HG03060 (cell line): ENCODE measurements at regions not wholly inside any gene's neighbourhood (a gene's known extent, or its start where the extent isn't known, plus 50 kb on each side); places are given as distances from the start of the nearest gene placed in this dataset.

ENCODE experiments used
- ATAC-seq: cut with Tn5 transposase; IDR thresholded peaks from one replicate; pipeline ENCODE4 v1.9.1; 2021; ENCODE audit warnings: low read depth, moderate number of reproducible peaks; ENCODE audit not compliant: unreplicated experiment

DNA sequence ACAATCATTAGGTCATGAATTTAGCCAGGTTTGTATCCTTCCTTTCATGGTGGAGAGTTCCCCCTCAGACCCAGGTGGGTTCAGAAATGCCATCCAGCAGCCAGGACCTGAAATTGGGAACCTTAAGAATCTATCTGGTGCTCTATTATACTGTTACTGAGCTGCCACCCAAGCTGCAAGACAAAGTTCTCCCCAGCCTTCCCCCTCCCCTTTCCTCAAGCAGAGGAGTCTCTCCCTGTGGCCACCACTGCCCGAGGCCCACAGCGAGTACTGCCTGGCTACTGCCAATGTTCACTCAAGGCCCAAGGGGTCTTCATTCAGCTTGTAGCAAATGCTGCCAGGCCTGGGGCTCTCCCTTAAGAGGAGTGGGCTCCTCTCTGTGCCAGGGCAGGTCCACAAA lies 133.8 kb downstream of the TMEM38B start:
- no peak for ATAC-seq

DNA sequence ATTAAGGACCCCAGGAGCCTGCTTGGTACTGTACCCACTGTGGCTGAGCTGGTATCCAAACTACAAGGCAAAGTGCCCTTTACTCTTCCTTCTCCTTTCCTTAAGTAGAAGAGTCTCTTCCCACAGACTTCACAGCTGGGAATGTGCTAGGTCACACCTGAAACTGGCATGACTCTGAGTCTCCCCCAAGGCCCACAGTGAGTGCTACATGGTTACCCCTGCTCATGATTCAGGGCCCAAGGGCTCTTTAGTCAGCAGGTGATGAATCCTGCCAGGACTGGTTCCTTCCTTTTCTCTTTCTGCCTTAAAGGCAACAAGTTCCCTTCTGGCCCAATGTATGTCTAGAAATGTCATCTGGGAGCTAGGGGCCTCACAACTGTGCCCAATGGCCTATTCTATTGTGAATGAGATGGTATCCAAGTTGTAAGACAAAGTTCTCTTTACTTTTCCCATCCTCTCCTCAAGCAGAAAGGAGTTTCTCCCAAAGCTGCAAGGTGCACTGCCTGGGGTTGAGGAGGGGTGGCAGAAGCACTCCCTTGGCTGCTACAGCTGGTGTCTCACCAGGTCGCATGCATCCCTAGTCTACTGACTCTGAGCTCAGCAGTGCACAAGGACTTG lies 134.4 kb downstream of the TMEM38B start:
- no peak for ATAC-seq

DNA sequence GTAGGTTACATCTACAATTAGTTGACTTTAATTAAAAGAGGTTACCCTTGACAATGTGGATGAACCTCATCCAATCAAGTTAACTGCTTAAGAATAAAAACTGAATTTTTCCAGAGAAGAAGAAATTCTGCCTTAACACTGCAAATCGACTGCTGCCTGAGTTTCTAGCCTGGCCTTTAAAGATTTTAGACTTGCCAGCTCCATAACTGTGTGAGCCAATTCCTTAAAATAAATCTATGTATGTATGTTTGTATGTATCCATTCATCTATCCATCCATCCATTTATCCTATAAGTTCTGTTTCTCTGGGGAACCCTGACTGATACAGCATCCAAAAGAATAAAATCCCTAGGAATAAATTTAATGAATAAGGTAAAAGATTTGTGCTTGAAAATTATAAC lies 136.1 kb downstream of the TMEM38B start:
- ATAC-seq = no peak

DNA sequence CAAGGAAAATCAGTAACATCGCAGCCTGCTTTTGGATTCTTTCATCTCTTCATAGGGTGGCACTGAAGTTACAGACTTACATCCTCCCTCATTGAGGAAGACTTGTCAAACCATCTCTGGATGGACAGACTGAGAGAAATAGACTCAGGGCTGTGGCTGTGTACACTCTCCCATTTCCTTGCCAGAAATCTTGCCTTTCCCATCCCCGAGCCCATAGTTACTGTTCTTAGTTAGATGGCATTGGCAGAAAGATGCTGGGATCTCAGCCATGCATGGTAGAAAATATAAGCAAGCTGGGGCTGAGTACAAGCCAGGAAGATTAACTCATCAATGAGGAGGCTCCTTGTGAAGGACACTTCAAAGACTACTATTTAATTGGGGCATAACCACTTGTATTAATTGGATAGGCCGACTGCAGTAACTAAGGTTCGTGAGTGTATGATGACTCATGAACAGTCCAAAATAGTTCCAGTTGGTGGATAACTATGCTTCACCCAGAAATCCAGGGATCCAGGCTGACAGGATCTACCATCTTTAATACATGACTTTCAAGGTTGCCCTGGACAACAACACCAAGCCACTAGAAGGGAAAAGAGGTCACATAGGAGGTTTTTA lies 137.9 kb downstream of the TMEM38B start:
- no peak for ATAC-seq

DNA sequence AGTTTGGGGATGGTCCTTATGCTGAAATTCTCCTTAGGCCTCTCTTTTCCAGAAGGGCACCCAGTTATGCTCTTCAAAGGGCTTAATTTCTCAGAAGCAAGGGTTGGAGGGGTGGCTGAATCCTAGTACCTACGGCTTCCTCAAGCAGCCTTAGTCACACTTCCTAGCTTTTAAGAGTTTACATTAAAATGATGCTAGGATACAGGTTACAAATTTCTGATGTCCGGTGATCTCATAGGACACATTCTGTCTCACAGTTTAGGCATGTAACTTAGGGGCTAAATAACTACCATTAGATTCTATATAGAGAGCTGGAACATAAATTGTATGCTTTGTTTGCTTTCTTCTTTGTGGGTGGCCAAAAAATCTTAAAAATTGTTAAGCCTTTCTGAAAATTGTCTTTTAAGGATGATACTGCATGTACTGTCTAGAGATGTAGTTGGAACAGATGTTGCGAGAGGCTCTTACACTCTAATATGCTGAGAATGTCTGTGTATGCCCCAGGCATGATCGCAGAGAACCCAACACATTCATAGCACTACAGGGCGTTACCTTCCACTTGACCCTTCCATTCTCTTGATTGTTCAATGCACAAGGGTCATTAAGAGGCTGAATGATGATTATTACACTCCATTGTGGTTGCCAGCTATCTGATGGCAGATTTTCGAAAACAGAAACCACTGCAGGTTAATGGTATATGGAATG lies 139.1 kb downstream of the TMEM38B start:
- ATAC-seq = no peak

DNA sequence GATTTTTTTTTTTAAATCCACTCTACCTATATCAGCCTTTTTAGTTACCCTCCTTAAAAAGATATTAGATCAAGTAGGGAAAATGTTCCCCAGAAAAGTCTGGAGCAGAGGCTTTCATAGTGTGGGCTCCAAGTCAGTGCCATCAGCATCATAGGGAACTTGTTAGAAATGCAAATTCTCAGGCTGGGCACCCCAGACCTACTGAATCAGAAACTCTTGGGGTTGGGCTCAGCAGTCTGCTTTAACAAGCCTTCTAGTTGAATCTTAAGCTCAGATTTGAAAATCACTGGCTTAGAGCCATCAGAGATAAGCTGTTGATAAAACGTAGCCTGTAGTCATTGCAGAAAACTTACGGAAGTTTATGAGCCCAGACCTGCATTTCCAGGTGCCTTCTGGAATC lies 140.1 kb downstream of the TMEM38B start:
- no peak for ATAC-seq

DNA sequence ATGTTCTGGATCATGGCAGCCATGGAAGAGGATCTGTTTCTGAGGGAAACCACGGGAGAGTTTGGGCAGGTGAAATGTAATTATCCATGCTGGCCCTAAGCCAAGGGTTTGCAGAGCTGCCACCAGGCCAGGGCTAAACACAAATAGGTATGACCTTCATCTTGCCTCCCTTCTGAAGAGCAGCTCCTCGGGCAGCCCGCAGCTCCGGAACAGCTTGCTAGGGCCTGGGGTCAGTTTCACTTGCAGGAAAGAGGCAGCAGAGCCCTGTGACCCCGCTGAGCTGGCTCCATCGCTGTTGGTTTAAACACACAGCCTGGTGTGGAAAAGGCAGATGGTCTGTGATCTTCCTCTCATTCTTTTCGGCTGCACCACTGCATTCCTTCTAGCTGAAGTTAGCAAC lies 141.4 kb downstream of the TMEM38B start:
- no peak for ATAC-seq

DNA sequence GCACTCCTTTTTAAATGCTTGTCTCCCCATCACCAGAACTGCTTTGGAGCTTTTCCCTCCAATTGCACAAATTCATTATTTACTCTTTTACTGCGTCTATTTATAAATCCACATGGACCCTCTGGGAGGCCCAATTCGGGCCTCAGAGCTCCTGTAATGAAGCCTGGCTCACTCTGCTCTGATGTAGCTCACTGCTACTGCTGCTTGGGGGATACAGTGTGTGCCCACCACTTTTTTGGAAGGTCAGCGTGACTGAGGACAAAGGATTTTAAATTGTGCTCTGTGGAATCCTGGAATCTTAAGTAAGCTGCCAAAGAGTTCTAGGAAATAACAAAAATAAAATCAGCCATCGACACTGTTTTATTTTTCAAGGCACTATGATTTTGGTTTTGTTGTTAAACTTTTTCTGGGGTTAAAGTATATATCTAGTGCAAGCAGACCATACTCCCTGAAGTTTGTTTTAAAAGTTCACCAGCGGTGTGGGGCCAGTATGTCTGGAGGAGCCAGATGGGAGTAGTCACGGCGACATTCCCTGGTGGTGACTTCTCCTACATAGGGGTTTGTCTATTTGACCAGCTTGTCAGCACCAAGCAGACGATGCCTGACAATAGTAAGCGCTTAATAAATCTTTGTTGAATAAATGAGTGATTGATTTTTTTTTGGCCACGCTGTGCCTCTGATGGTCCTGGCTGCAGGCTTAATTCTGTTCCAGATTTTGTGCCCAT lies 142.8 kb downstream of the TMEM38B start:
- ATAC-seq = no peak

DNA sequence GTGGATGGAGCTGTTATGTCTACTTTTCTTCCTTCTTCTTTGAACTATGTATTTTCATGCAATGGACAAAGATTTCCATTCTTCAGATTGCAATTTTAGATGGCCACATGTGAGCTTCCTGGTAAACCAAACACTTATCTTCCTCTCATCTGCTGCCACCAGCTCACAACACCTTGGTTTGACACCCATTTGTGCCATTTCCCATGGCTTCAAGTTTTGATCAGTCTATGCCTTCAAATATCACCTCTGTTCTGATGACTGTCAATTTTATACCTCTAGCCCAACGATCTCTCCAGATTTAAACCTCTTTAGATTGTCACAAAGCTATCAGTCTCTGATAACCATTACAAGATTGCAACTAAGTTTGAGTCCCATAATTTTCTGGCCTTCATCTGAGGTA lies 147.2 kb downstream of the TMEM38B start:
- ATAC-seq = no peak

DNA sequence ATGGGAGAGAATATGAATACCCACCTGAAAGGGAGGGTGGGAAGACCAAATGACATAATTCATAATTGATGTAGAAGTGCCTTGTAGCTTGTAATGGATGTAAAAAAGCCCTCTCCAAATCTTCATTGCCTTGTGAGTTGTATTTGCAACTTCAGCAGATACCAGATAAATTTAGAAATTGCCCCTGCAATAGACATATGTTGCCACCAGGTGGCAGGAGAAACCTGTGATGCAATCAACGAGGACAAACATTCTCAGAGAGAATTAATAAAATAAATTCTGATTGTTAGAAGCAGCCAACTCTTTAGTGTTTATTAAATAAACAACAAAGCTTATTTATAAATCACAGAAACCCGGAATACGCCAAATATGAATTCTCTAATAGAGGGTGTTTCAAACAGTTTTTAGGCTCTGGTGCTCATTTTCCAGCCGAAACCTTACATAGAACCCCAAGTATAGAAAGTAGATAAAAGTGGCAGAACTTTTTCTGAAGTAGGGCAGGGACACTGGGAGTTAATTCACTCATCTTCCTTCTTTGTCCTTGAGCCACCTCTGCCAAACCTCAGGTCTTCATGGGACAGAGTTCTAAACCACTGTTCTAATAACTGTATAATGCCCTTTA lies 147.8 kb downstream of the TMEM38B start:
- ATAC-seq = no peak

DNA sequence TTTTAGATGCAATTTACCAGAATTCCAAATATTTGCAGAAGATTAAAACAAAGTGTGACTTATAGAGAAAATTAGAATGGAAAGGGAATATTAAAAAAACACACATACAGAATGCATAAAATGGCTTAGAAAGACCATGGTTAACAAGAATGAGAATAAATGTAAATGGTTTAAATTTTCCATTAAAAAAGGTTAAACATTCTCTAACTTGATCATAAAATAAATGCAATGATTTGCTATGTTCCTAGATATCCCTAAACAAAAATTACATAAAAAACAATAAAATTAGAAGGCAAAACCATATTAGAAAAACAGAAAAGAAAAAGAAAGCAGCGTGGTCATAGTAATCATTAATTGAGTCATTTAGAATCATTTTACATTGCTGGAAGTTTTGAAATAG lies 152.5 kb downstream of the TMEM38B start:
- ATAC-seq = no peak

DNA sequence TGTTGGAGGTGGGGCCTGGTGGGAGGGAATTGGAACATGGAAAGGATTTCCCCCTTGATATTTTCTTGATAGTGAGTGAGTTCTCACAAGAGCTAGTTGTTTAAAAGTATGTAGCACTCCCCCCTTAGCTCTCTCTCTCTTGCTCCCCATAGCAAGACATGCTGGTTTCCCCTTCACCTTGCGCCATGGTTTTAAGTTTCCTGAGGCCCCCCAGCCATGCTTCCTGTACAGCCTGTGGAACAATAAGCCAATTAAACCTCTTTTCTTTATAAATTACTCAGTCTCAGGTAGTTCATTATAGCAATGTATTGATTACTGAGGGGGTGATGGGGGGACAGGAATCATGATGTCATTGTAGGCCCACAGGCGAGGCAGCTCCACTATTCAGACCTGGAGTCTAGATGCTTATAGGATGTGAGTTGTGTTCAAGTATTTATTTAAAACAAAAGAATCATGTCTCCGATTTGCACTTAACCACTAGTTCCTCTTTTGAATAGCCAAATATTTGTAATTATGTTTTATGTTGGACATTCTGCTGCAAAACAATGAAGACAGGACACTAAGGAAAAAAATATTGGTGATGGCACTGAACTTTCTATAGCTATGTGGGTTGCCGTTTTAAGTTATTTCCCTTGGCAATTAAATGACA lies 156.6 kb downstream of the TMEM38B start:
- ATAC-seq = no peak

DNA sequence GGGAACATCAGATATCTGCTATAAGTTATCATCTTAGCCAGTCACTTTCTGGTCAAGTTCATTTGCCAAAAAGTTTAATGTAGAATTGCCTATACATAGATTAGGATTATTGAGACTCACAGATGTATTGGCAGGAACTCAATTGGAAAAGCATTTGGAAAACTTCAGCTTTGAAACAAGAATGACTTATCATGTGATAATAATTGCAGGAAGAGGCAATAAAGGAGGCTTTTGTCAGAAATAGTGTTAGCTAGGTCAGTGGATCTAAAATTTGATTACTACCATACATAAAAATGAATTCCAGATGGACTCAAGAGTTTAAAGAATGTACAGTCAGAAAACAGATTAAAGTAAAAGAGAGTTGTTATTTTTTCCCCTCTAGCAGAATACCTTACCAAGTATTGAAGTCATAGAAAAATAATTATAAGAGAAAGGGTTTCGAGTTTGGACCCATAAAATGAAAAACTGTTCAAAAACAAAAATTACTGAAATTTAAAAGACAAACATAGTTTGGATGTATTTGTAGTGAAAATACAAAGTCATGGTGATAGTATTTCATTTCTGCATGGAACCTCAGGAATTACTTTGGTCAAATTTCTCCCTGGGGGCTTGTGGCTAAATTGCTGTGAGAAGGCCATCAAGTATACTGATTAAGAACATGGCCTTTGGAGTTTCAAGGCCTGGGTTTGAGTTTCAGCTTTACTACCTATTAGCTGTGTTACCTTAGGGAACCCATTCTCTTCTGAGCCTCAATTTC lies 159.9 kb downstream of the TMEM38B start:
- ATAC-seq = no peak

DNA sequence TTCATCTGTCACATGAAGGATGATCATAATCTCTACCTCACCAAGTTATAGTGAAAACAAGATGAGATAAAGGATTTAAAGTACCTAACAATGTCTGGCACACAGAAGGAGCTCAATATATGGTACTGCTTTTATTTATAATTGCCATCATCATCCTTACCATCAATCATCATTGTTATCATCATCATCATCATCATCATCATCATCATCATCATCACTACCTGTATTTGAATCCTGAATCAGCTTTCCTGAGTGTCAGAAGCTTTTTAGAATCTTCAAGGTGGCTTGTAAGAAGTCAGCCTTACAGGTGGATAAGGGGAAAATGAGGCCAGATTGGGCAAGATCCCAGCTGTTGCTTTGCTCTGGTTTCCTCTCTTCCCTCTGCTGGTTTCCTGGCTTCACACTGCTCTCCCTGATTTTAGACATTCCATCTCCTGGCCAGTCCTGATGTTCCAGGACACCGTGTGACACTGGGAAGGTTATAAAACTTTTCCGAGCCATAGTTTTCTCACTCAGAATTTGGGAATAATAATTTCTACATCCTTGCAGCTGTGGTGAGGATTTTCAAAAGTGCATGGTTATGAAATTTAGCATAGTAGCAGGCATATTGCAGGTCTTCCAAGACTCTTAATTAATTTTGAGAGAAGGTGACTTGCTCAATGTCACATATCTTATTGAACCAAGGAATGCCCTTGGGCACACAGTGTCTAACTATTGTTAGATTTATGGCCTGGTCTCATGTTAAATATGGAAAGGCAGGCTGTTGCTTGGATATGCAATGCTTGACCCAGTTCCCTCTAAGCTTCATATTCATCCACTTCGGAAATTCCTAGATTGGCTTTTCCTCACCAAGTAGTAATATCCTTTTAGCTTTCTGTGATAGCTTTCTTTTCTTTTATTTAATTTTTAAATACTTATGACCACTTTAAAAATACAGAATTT lies 160.7 kb downstream of the TMEM38B start:
- no peak for ATAC-seq

DNA sequence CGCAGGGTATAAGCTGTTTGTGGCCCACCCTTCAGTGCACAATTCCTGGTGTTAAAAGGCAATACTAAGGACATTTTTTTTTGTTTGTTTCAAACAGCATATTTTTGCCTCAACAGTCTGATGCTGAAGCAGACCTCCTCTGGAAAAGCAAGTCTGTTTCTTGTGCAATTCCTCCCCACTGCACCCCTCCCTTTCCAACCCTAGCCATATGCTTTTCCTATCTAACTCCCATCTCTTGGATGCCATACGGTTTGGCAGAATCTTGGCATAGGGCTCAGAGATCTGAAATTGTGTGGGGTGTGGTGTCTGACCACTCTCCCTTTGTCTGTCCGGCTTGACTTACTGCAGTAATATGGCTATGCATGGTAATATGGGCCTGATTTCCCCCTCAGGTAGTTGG lies 161.6 kb downstream of the TMEM38B start:
- ATAC-seq = no peak

DNA sequence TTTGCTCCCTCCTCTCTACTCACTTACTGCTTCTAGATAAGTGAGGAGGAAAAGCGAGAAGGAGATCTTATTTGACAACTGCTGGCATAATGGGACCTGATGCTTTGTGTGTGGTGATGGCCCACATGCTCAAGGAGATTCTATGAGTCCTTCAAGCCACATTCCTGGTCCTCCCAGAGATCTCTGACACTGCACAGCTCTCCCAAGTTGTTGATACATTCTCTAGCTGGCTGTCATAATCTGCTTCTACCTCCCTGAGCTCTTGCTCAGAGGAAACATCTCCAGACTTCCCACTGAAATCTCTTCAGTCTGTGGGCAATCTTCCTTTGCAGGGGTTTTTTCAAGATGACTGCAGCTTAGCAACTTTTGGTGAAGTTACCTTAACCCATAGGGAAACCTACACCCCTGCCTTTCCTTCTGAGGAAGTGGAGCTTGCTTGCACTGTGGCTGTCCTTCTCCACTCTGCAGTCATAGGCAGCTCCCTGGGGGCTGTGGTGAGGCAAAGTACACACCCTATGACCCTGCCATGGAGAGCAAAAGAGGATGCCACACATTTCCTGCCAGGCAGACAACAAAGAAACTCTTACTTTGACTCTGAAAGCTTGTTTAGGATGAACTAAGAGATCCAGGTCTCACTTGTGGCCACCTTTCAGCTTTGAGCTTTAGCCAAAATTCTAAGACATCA lies 163.8 kb downstream of the TMEM38B start:
- ATAC-seq = peak; percentile 84

DNA sequence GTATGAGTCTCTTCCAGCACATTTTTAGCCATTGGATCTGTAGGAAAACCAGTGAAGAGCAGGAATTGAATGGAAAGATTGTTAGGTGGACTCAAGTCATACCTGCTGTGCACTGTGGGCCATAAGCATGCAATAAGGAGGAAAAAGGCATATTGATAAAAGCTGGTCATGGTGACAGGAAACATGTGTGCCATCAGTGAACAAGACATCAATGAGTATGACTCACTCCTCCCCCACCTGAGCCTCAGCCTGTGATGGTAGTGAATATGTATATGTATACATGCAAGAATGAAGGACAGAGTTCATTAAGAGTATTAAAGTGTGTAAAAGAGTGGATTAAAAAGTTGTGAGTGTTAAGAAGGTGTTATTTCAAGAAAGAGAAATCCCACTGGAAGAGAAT lies 164.5 kb downstream of the TMEM38B start:
- ATAC-seq = no peak

DNA sequence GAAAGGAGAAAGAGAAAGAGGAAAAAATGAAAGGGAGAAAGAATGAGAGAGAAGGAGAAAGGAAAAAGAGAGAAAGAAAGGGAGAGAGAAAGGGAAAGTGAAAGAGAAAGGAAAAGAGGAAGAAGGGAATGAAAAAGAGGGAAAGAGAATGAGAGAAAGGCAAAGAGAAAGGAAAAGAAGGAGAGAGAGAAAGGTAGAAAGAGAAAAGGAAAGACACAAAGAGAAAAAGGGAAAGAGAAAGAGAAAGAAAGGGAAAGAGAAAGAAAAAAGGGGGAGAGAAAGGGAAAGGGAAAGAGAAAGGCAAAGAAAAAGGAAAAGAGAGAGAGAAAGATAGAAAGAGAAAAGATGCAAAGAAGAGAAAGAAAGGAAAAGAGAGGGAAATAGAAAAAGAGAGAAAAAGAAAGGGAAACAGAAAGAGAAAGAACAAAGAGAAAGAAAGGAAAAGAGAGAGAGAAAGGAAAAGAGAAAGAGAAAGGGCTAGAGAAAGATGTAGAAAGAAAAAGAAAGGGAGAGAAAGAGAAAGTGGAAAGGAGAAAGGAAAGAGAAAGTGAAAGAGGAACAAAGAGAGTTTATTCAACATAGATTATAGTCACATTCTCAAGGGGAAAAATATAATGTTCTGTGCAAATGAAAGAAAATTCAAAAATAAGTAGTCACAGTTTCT lies 165.2 kb downstream of the TMEM38B start:
- no peak for ATAC-seq
